ENCODE measurements at regions not wholly inside any gene's neighbourhood (a gene's known extent, or its start where the extent isn't known, plus 50 kb on each side); places are given as distances from the start of the nearest gene placed in this dataset.

DNA sequence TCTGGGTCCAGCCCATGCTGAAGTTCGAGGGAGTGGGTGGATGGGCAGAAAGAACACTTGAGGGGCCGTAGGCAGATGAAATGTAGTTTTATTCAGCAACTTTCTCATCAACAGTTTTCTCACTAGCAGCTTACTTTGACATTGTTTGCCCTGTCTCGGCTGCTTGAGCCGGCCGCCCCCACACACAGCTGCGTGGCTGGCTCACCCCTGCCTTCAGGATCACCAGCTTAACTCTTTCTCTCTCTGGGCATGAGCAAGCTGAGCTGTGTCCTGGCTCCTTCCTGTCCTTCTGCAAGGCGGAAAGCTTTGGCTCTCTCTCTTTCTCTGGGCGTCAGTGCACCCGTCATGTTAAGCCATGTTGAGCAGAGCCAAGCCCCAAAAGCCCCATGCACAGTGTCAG is 104.4 kb upstream of the GNG12 start:
- ChIA-PET CTCF (no interaction called here), POLR2A (no interaction called here)
- Mint-ChIP-seq H3K27ac (no peak overlapping the region), H3K9me3 (no peaks in the 10 kb centered on the region), H3K4me1 (ENCODE audit: low read depth) (no peaks in the 10 kb centered on the region), H3K4me3 (no peak overlapping the region), H3K27me3 (peaks cover 1% of the 10 kb centered on the region), H3K36me3 (ENCODE audit: low read depth) (no peaks in the 10 kb centered on the region)
- intact Hi-C loops (cut with micrococcal nuclease): no loop called here
- TF ChIP-seq, protein P1, sequence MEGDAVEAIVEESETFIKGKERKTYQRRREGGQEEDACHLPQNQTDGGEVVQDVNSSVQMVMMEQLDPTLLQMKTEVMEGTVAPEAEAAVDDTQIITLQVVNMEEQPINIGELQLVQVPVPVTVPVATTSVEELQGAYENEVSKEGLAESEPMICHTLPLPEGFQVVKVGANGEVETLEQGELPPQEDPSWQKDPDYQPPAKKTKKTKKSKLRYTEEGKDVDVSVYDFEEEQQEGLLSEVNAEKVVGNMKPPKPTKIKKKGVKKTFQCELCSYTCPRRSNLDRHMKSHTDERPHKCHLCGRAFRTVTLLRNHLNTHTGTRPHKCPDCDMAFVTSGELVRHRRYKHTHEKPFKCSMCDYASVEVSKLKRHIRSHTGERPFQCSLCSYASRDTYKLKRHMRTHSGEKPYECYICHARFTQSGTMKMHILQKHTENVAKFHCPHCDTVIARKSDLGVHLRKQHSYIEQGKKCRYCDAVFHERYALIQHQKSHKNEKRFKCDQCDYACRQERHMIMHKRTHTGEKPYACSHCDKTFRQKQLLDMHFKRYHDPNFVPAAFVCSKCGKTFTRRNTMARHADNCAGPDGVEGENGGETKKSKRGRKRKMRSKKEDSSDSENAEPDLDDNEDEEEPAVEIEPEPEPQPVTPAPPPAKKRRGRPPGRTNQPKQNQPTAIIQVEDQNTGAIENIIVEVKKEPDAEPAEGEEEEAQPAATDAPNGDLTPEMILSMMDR (IDR thresholded peaks at IDR 0.05): no peak
- no peak for DNase-seq
- no peak for ATAC-seq

- no peak overlapping the region for H3K27ac Mint-ChIP-seq
- H3K27me3 Mint-ChIP-seq: peaks cover 1% of the 10 kb centered on the region
- intact Hi-C loops (cut with micrococcal nuclease): no loop called here
- no peak overlapping the region for H3K4me3 Mint-ChIP-seq
- TF ChIP-seq, protein P1 (IDR thresholded peaks at IDR 0.05): no peak
- ChIA-PET POLR2A (interaction anchor here (0.6 kb wide), 1 partner anchor 34 kb away, joined by 3 read pairs; no protein-coding TSS in a partner anchor), CTCF (no interaction called here)
- DNase-seq (no peak), ATAC-seq (no peak)
- H3K9me3 Mint-ChIP-seq: no peaks in the 10 kb centered on the region
- no peaks in the 10 kb centered on the region for H3K36me3 Mint-ChIP-seq (ENCODE audit: low read depth)
- no peaks in the 10 kb centered on the region for H3K4me1 Mint-ChIP-seq (ENCODE audit: low read depth)
Observed at GRCh38 chr1:67937010-67937409, 103.7 kb upstream of the GNG12 start.

GRCh38 chr1:67935560-67935959 is 102.3 kb upstream of the GNG12 start:
- Mint-ChIP-seq H3K4me1 (ENCODE audit: low read depth) (no peaks in the 10 kb centered on the region), H3K27ac (no peak overlapping the region), H3K4me3 (no peak overlapping the region), H3K36me3 (ENCODE audit: low read depth) (no peaks in the 10 kb centered on the region), H3K27me3 (peaks cover 1% of the 10 kb centered on the region), H3K9me3 (no peaks in the 10 kb centered on the region)
- intact Hi-C loops (cut with micrococcal nuclease): no loop called here
- TF ChIP-seq, protein P1 (IDR thresholded peaks at IDR 0.05): no peak
- ChIA-PET CTCF (interaction anchor here (1.2 kb wide), 1 partner anchor 170 kb away, joined by 3 read pairs; no protein-coding TSS in a partner anchor), POLR2A (interaction anchor here (0.8 kb wide), 1 partner anchor 13 kb away, joined by 3 read pairs; no protein-coding TSS in a partner anchor)
- ATAC-seq (no peak), DNase-seq (no peak)

- intact Hi-C loops (cut with micrococcal nuclease): no loop called here
- Mint-ChIP-seq H3K9me3 (no peaks in the 10 kb centered on the region), H3K36me3 (ENCODE audit: low read depth) (no peaks in the 10 kb centered on the region), H3K27ac (no peak overlapping the region), H3K4me1 (ENCODE audit: low read depth) (no peaks in the 10 kb centered on the region), H3K4me3 (no peak overlapping the region), H3K27me3 (no peaks in the 10 kb centered on the region)
- no peak for DNase-seq
- ChIA-PET POLR2A (no interaction called here), CTCF (no interaction called here)
- TF ChIP-seq, protein P1 (IDR thresholded peaks at IDR 0.05): no peak
- ATAC-seq: no peak
Observed at GRCh38 chr1:67931198-67931597, 97.9 kb upstream of the GNG12 start.

DNA sequence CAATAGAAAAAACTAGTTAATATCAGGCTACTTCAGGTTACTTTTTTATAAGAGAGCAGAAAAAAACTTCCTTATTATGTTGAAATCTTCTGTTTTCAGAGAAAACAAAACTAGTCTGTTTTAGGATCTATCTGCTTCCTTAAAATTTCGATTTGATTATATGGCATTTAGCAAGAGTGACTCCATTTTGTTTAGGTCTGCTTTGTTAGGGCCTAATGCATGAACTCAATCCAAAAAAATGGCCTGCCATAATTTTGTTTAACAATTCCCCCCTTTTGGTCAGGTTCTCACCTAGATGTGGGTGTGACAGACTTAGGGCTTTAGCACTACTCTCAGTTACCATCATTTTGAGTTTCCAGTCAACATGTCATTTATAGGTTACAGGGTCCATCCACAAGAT is 89.8 kb upstream of the GNG12 start:
- TF ChIP-seq, protein P1 (IDR thresholded peaks at IDR 0.05): no peak
- no peak overlapping the region for H3K27ac Mint-ChIP-seq
- H3K4me1 Mint-ChIP-seq (ENCODE audit: low read depth): no peaks in the 10 kb centered on the region
- H3K9me3 Mint-ChIP-seq: no peaks in the 10 kb centered on the region
- intact Hi-C loops (cut with micrococcal nuclease): no loop called here
- DNase-seq (no peak), ATAC-seq (no peak)
- H3K27me3 Mint-ChIP-seq: peaks cover 8% of the 10 kb centered on the region
- POLR2A ChIA-PET: interaction anchor here (0.6 to 1.1 kb wide), 2 partner anchors 17 to 49 kb away, joined by 3 read pairs; no protein-coding TSS in a partner anchor
- no peak overlapping the region for H3K4me3 Mint-ChIP-seq
- no peaks in the 10 kb centered on the region for H3K36me3 Mint-ChIP-seq (ENCODE audit: low read depth)
- CTCF ChIA-PET: interaction anchor here (1.4 kb wide), 1 partner anchor 198 kb away, joined by 3 read pairs; no protein-coding TSS in a partner anchor
